OCI-LY1 (cell line): ENCODE measurements at regions not wholly inside any gene's neighbourhood (a gene's known extent, or its start where the extent isn't known, plus 50 kb on each side); places are given as distances from the start of the nearest gene placed in this dataset.
"Not testable (repeated sequence)": the region's sequence is repeated elsewhere in the genome, so short reads cannot be mapped to it uniquely, and the experiment has no call there.

Experiments used
- H2AFZ ChIP-seq: fragments of 200-600 bp; sonication (generic), shearing (Covaris generic); 2 replicates; pipeline ENCODE4 v1.6.0; 2014; ENCODE audit warnings: antibody characterized with exemption, mild to moderate bottlenecking, low read length
- H3F3A ChIP-seq: fragments of 200-600 bp; sonication (generic), shearing (Covaris generic); 2 replicates; pipeline ENCODE4 v1.6.0; 2014; ENCODE audit warnings: mild to moderate bottlenecking, antibody characterized with exemption, low read length, moderate library complexity; ENCODE audit not compliant: insufficient read depth
- H3K27ac ChIP-seq: fragments of 200-600 bp; sonication (generic); 2 replicates; pipeline ENCODE4 v1.5.1; 2014; ENCODE audit warnings: low read length, mixed run types, mild to moderate bottlenecking, low read depth; ENCODE audit not compliant: poor library complexity, severe bottlenecking
- H3K27me3 ChIP-seq: fragments of 200-600 bp; sonication (generic); 2 replicates; pipeline ENCODE4 v1.6.0; 2014; ENCODE audit warnings: antibody characterized with exemption, mild to moderate bottlenecking, low read length, moderate library complexity; ENCODE audit not compliant: insufficient read depth
- H3K36me3 ChIP-seq: fragments of 200-600 bp; sonication (generic); 2 replicates; pipeline ENCODE4 v1.6.1; 2014; ENCODE audit warnings: mild to moderate bottlenecking, antibody characterized with exemption, low read length, moderate library complexity, mixed read lengths; ENCODE audit not compliant: insufficient read depth
- H3K4me1 ChIP-seq: fragments of 200-600 bp; sonication (generic); 2 replicates; pipeline ENCODE4 v1.5.1; 2014; ENCODE audit warnings: mild to moderate bottlenecking, low read length, moderate library complexity; ENCODE audit not compliant: insufficient read depth, severe bottlenecking
- H3K4me2 ChIP-seq: fragments of 200-600 bp; sonication (generic), shearing (Covaris generic); 2 replicates; pipeline ENCODE4 v1.6.1; 2014; ENCODE audit warnings: low read length
- H3K4me3 ChIP-seq: fragments of 200-600 bp; sonication (generic); 2 replicates; pipeline ENCODE4 v1.5.1; 2014; ENCODE audit warnings: low read length, low read depth, mild to moderate bottlenecking, mixed read lengths; ENCODE audit not compliant: poor library complexity, severe bottlenecking
- H3K79me2 ChIP-seq: fragments of 200-600 bp; shearing (Covaris generic); 2 replicates; pipeline ENCODE4 v1.6.1; 2016; ENCODE audit warnings: mixed run types, low read length, mixed read lengths; ENCODE audit not compliant: insufficient read depth
- H3K9ac ChIP-seq: fragments of 200-600 bp; sonication (generic), shearing (Covaris generic); 2 replicates; pipeline ENCODE4 v1.6.1; 2014; ENCODE audit warnings: mild to moderate bottlenecking, low read length, mixed read lengths
- H3K9me2 ChIP-seq: fragments of 200-600 bp; sonication (generic), shearing (Covaris generic); 2 replicates; pipeline ENCODE4 v1.6.1; 2014; ENCODE audit warnings: low read depth, mild to moderate bottlenecking, low read length, mixed read lengths
- H3K9me3 ChIP-seq: fragments of 200-600 bp; shearing (Covaris generic); 2 replicates; pipeline ENCODE4 v1.6.1; 2014; ENCODE audit warnings: low read length, mixed read lengths
- H4K20me1 ChIP-seq: fragments of 200-600 bp; sonication (generic), shearing (Covaris generic); 2 replicates; pipeline ENCODE4 v1.6.0; 2016; ENCODE audit warnings: mild to moderate bottlenecking, low read length; ENCODE audit not compliant: insufficient read depth
- CTCF ChIP-seq: fragments of 200-600 bp; sonication (generic), shearing (Covaris generic); IDR thresholded peaks from 2 replicates; pipeline ENCODE4 v1.5.1; 2017; ENCODE audit warnings: mild to moderate bottlenecking, antibody characterized with exemption, low read length, moderate library complexity, mixed read lengths
- EZH2 ChIP-seq: fragments of 200-600 bp; sonication (generic), shearing (Covaris generic); IDR thresholded peaks from 2 replicates; pipeline ENCODE4 v1.8.0; 2017; ENCODE audit warnings: borderline replicate concordance, mixed run types, mild to moderate bottlenecking, antibody characterized with exemption, low read length, moderate library complexity, mixed read lengths

DNA sequence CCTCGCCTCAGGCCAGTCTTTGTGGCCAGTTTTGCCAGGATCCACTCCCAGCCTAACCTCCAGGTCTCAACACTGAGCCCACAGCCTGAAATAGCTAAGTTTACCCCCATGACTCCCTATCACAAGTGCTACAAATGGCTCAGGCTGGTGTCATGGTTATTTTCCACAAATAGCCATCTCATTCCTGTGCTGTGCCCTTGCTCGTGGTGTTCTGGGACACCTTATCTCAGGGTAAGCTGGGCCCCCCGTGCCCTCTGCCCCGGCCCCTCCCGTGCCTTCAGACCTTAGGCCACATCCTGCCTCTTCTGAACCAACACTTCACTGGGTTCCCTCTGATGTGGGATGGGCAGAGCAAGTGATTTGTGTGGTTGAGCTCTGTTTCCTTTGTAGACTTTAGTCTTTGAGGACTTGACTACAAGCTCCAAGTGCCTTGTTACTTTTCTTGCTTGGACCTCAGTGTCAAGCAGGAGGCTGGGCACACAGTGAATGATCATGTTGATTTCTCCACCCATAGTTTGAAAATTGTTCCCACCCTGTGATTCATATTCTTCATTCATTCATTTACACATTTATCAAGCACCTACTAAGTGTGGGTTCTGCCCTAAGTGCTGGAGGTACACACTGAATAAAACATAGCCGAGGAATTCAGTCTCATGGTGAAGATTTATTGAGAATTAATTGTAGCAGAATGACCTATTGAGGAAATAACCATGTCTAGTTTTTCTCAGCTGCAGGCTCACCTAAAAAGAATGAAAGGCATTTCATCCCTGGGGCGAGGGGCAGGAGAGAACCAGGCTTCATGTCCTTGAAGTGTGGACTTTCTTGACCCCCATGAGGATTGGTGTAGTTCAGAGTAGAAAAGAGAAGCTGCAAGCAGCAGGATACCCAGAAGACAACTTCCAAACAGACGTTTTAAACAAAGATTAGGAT is 84.5 kb upstream of the CTNNA1 start:
- Histone ChIP-seq H3K79me2 (no peaks in the 10 kb centered on the region), H3K27me3 (no peaks in the 10 kb centered on the region), H3K9ac (no peak overlapping the region), H4K20me1 (no peaks in the 10 kb centered on the region), H3F3A (no peaks in the 10 kb centered on the region), H3K36me3 (no peaks in the 10 kb centered on the region), H2AFZ (no peak overlapping the region), H3K4me2 (no peak overlapping the region), H3K4me1 (no peaks in the 10 kb centered on the region), H3K9me3 (no peaks in the 10 kb centered on the region), H3K27ac (no peak overlapping the region), H3K9me2 (no peaks in the 10 kb centered on the region), H3K4me3 (no peak overlapping the region)
- no peak for TF ChIP-seq EZH2
- TF ChIP-seq CTCF: no peak

GRCh38 chr5:138667782-138668331 is 85.4 kb upstream of the CTNNA1 start:
- not testable (repeated sequence) for H3F3A ChIP-seq, H3K27me3 ChIP-seq, H4K20me1 ChIP-seq, H2AFZ ChIP-seq, H3K27ac ChIP-seq, H3K9me2 ChIP-seq, H3K4me2 ChIP-seq, H3K4me1 ChIP-seq, H3K9me3 ChIP-seq, H3K79me2 ChIP-seq, H3K9ac ChIP-seq, H3K36me3 ChIP-seq, H3K4me3 ChIP-seq

DNA sequence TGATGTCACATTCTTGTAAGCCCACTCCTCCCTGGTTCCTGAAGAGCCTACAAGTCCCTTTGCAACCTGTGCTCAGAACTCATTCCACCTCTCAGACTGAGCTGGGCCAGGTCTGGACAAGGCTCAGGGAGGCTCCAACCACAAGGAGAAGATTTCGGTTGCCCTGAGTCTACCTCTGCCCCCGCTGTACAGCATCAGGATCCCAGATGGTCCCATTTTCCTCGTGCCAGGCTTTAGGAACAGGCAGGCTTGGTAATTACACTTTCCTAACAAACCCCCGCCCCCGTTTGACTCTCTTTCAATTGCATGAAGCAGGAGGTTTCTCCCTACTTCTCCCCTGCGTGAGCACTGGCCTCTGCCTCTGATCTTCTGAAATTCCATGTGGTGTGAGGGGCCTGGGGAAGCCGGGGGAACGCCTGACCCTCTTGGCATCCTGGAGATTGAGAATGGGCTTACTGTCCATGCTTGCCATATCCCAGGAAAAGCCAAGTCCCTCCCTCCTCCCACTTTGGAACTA is 86.9 kb upstream of the CTNNA1 start:
- Histone ChIP-seq H3K36me3 (no peaks in the 10 kb centered on the region), H3K9me2 (no peaks in the 10 kb centered on the region), H3K79me2 (no peaks in the 10 kb centered on the region), H3K9me3 (no peaks in the 10 kb centered on the region), H2AFZ (no peak overlapping the region), H3K4me1 (no peaks in the 10 kb centered on the region), H3K27me3 (no peaks in the 10 kb centered on the region), H3K4me3 (no peak overlapping the region), H4K20me1 (no peaks in the 10 kb centered on the region), H3K9ac (no peak overlapping the region), H3K4me2 (no peak overlapping the region), H3K27ac (no peak overlapping the region), H3F3A (no peaks in the 10 kb centered on the region)
- no peak for TF ChIP-seq CTCF
- TF ChIP-seq EZH2: no peak
